ENCODE measurements at regions not wholly inside any gene's neighbourhood (a gene's known extent, or its start where the extent isn't known, plus 50 kb on each side); places are given as distances from the start of the nearest gene placed in this dataset.

- DNase-seq (ENCODE audit: low read depth), result no peak
- no peak for TF ChIP-seq CTCF (conservative IDR thresholded peaks at IDR 0.05; ENCODE audit: low read depth, low read length)
- H3K4me3 ChIP-seq (ENCODE audit: low read depth, low read length), result no peak overlapping the region
Observed at GRCh38 chr4:187238646-187239045, 515.0 kb upstream of the FAT1 start.

GRCh38 chr4:187251896-187252295 lies 528.2 kb upstream of the FAT1 start:
- no peak overlapping the region for H3K4me3 ChIP-seq (ENCODE audit: low read depth, low read length)
- no peak for DNase-seq (ENCODE audit: low read depth)
- TF ChIP-seq CTCF (conservative IDR thresholded peaks at IDR 0.05; ENCODE audit: low read depth, low read length), result no peak

- H3K4me3 ChIP-seq (ENCODE audit: low read depth, low read length), result no peak overlapping the region
- no peak for TF ChIP-seq CTCF (conservative IDR thresholded peaks at IDR 0.05; ENCODE audit: low read depth, low read length)
- DNase-seq (ENCODE audit: low read depth), result no peak
Observed at GRCh38 chr4:187256897-187257296, 533.2 kb upstream of the FAT1 start.

- TF ChIP-seq CTCF (conservative IDR thresholded peaks at IDR 0.05; ENCODE audit: low read depth, low read length), result no peak
- no peak for DNase-seq (ENCODE audit: low read depth)
Observed at GRCh38 chr4:187258651-187259401, 535.2 kb upstream of the FAT1 start.

GRCh38 chr4:187268940-187269339 lies 545.3 kb upstream of the FAT1 start:
- no peak for TF ChIP-seq CTCF (conservative IDR thresholded peaks at IDR 0.05; ENCODE audit: low read depth, low read length)
- peak; percentile 18 for DNase-seq (ENCODE audit: low read depth)
- no peak overlapping the region for H3K4me3 ChIP-seq (ENCODE audit: low read depth, low read length)

More at GRCh38 chr4:187258651-187259401, 535.2 kb upstream of the FAT1 start:
- no peak overlapping the region for H3K4me3 ChIP-seq (ENCODE audit: low read depth, low read length)

- TF ChIP-seq CTCF (conservative IDR thresholded peaks at IDR 0.05; ENCODE audit: low read depth, low read length), result no peak
- no peak for DNase-seq (ENCODE audit: low read depth)
- H3K4me3 ChIP-seq (ENCODE audit: low read depth, low read length), result no peak overlapping the region
Observed at GRCh38 chr4:187270154-187270553, 546.5 kb upstream of the FAT1 start.

GRCh38 chr4:187271848-187272247 lies 548.2 kb upstream of the FAT1 start:
- no peak for TF ChIP-seq CTCF (conservative IDR thresholded peaks at IDR 0.05; ENCODE audit: low read depth, low read length)
- DNase-seq (ENCODE audit: low read depth), result no peak
- no peak overlapping the region for H3K4me3 ChIP-seq (ENCODE audit: low read depth, low read length)
